Pancreas (tissue), 10 donors: ENCODE measurements at regions not wholly inside any gene's neighbourhood (a gene's known extent, or its start where the extent isn't known, plus 50 kb on each side); places are given as distances from the start of the nearest gene placed in this dataset.

Experiments used
- ATAC-seq, 4 donors: fragments of 200-7000 bp; cut with Tn5 transposase; one replicate each; pipeline versions ENCODE4 v1.8.0 to v1.9.1; 2020; ENCODE audit warnings: mild to moderate bottlenecking in 4 of 4, moderate library complexity in 4 of 4
- DNase-seq, 6 donors: peaks; one replicate each; pipeline ENCODE4 v3.0.0-alpha.2; 2020
- FAIRE-seq: peaks from 2 replicates; lab custom pipeline; 2012; peaks lifted over from hg19 to GRCh38; lab: Jason Lieb, UNC
- H3K27ac ChIP-seq, 4 donors: fragments of 200-600 bp; sonication (generic); 1 replicate in 3 of 4; 2 replicates in 1 of 4; pipeline versions ENCODE4 v1.5.0 to v1.8.0; 2020
- H3K27me3 ChIP-seq, 4 donors: fragments of 200-600 bp; one replicate each; pipeline ENCODE4 v1.8.0; 2021
- H3K36me3 ChIP-seq, 3 donors: fragments of 200-600 bp; sonication (generic) in 1 of 3; one replicate each; pipeline versions ENCODE4 v1.5.0 to v1.8.0; 2020 to 2021
- H3K4me1 ChIP-seq, 3 donors: fragments of 200-600 bp; one replicate each; pipeline ENCODE4 v1.8.0; 2021
- H3K4me3 ChIP-seq, 4 donors: fragments of 200-600 bp; sonication (generic) in 2 of 4; one replicate each; pipeline versions ENCODE4 v1.5.0 to v1.8.0; 2020 to 2021
- H3K9me3 ChIP-seq, 4 donors: fragments of 200-600 bp; one replicate each; pipeline ENCODE4 v1.8.0; 2021
- CTCF ChIP-seq, 4 donors: fragments of 200-600 bp; sonication (generic) in 3 of 4; IDR thresholded peaks; one replicate each; pipeline versions ENCODE4 v1.5.0 to v1.8.0; 2021; ENCODE audit warnings: antibody characterized with exemption in 4 of 4
- WGBS, 2 donors: extraction: QIAGEN DNeasy Blood & Tissue Kit; methylation state at CpG; one replicate each; pipeline ENCODE4 v1.1.7; 2013; 5-methylcytosine and 5-hydroxymethylcytosine counted together
- intact Hi-C, 3 donors: fragments of 100-400 bp; cut with DNase I; formaldehyde crosslinking; loops; one replicate each; pipeline versions ENCODE4 v1.11.1 to v1.14.2; 2022
- donor health status: healthy with polysubstance abuse.
- donor health status: DM: no; HTN: no; CAD: no; lungs with moderate emphysema.
- donor health status: DM: no; HTN: no; CAD: no.
- donor health status: control.
- donor health status: control.
- donor health status: Bipolar disorder and iron deficiency.
- donor health status: DM: yes; HTN: yes; CAD: no.
- donor health status: DM: no; HTN: no; CAD: no.
- donor health status: DM: no; HTN: no; CAD: no.
- donor health status: DM: yes; HTN: yes; CAD: no.

GRCh38 chr2:116645155-116645554, 1169.3 kb upstream of the DDX18 start:
- no peak for TF ChIP-seq CTCF (IDR thresholded peaks at IDR 0.05)
- no peak for FAIRE-seq
- no peaks in the 10 kb centered on the region for H3K9me3 ChIP-seq
- ATAC-seq: no peak
- WGBS, 2 donors: 20 to 32% methylated on average over 1 of the region's 1 CpG
- DNase-seq: no peak
- no peaks in the 10 kb centered on the region for H3K4me1 ChIP-seq
- intact Hi-C loops: no loop called here
- H3K36me3 ChIP-seq: no peaks in the 10 kb centered on the region
- no peaks in the 10 kb centered on the region for H3K27me3 ChIP-seq
- no peak overlapping the region for H3K4me3 ChIP-seq
- H3K27ac ChIP-seq: no peak overlapping the region

DNA sequence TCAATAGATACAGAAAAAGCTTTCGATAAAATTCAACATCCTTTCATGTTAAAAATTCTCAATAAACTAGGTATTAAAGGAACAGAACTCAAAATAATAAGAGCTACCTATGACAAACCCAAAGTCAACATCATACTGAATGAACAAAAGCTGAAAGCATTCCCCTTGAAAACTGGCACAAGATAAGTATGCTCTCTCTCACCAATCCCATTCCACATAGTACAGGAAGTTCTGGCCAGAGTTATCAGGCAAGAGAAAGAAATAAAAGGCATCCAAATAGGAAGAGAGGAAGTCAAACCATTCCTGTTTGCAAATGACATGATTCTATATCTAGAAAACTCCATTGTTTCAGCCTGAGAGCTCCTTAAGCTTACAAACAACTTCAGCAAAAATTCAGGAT, 1145.8 kb upstream of the DDX18 start:
- no peak for FAIRE-seq
- H3K27me3 ChIP-seq: no peaks in the 10 kb centered on the region
- H3K36me3 ChIP-seq: no peaks in the 10 kb centered on the region
- no peak for DNase-seq
- H3K4me1 ChIP-seq: no peaks in the 10 kb centered on the region
- intact Hi-C loops: no loop called here
- no peak overlapping the region for H3K27ac ChIP-seq
- H3K4me3 ChIP-seq: no peak overlapping the region
- WGBS, 2 donors: 35 to 59% methylated on average over 1 of the region's 1 CpG
- ATAC-seq: no peak
- H3K9me3 ChIP-seq: no peaks in the 10 kb centered on the region
- TF ChIP-seq CTCF (IDR thresholded peaks at IDR 0.05): no peak

- Histone ChIP-seq H3K27ac (no peak overlapping the region), H3K27me3 (no peaks in the 10 kb centered on the region), H3K9me3 (no peaks in the 10 kb centered on the region), H3K36me3 (no peaks in the 10 kb centered on the region), H3K4me1 (no peaks in the 10 kb centered on the region), H3K4me3 (no peak overlapping the region)
- no peak for ATAC-seq
- no peak for FAIRE-seq
- no peak for TF ChIP-seq CTCF (IDR thresholded peaks at IDR 0.05)
- 42 to 57% methylated on average over 2 of the region's 2 CpGs for WGBS, 2 donors
- intact Hi-C loops: no loop called here
- no peak for DNase-seq
Measured at GRCh38 chr2:116669782-116670181, 1144.7 kb upstream of the DDX18 start.

GRCh38 chr2:116674188-116674587, 1140.3 kb upstream of the DDX18 start:
- no peak overlapping the region for H3K27ac ChIP-seq
- no peaks in the 10 kb centered on the region for H3K36me3 ChIP-seq
- DNase-seq (no peak), FAIRE-seq (no peak), ATAC-seq (no peak)
- no peaks in the 10 kb centered on the region for H3K4me1 ChIP-seq
- H3K27me3 ChIP-seq: no peaks in the 10 kb centered on the region
- H3K4me3 ChIP-seq: no peak overlapping the region
- no peaks in the 10 kb centered on the region for H3K9me3 ChIP-seq
- no peak for TF ChIP-seq CTCF (IDR thresholded peaks at IDR 0.05)
- intact Hi-C loops: no loop called here

DNA sequence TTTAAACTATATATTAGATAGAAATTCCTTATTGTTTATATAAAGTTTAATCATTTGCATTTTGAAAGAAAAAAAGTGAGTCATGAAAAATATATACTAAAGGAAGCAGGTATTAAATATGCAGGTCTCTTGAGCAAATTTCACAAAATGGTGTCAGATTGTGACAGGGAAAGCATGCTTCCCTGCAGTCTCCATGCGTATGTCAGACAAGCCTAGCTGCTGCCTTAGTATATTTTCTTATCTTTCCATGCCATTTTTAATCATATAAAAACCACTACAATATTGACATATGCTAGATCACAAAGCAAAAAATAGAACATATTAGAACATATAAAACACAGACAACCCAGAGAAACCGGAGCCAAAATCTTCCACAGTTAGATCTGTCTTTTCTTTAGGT, 1137.7 kb upstream of the DDX18 start:
- 51 to 64% methylated on average over 2 of the region's 2 CpGs for WGBS, 2 donors
- H3K27me3 ChIP-seq: no peaks in the 10 kb centered on the region
- ATAC-seq: no peak
- no peaks in the 10 kb centered on the region for H3K9me3 ChIP-seq
- no peak for FAIRE-seq
- no peaks in the 10 kb centered on the region for H3K36me3 ChIP-seq
- DNase-seq: no peak
- intact Hi-C loops: no loop called here
- H3K4me3 ChIP-seq: no peak overlapping the region
- no peak for TF ChIP-seq CTCF (IDR thresholded peaks at IDR 0.05)
- H3K27ac ChIP-seq: no peak overlapping the region
- no peaks in the 10 kb centered on the region for H3K4me1 ChIP-seq
